ENCODE measurements at regions not wholly inside any gene's neighbourhood (a gene's known extent, or its start where the extent isn't known, plus 50 kb on each side); places are given as distances from the start of the nearest gene placed in this dataset.
"Not testable (repeated sequence)": the region's sequence is repeated elsewhere in the genome, so short reads cannot be mapped to it uniquely, and the experiment has no call there.

GRCh38 chr10:65355141-65355680 is 1570.6 kb upstream of the LRRTM3 start:
- DNase-seq (ENCODE audit: low spot score): no peak

GRCh38 chr10:65358565-65358964 is 1567.3 kb upstream of the LRRTM3 start:
- DNase-seq (ENCODE audit: low spot score): no peak

GRCh38 chr10:65360497-65360896 is 1565.3 kb upstream of the LRRTM3 start:
- DNase-seq (ENCODE audit: low spot score): no peak

GRCh38 chr10:65365878-65366277 is 1560.0 kb upstream of the LRRTM3 start:
- no peak for DNase-seq (ENCODE audit: low spot score)

- DNase-seq (ENCODE audit: low spot score): no peak
Measured at GRCh38 chr10:65367706-65368105, 1558.1 kb upstream of the LRRTM3 start.

GRCh38 chr10:65375528-65375927 is 1550.3 kb upstream of the LRRTM3 start:
- DNase-seq (ENCODE audit: low spot score): no peak

GRCh38 chr10:65377687-65378086 is 1548.1 kb upstream of the LRRTM3 start:
- no peak for DNase-seq (ENCODE audit: low spot score)

GRCh38 chr10:65394502-65395297 is 1531.1 kb upstream of the LRRTM3 start:
- DNase-seq (ENCODE audit: low spot score): peak; percentile 4

- DNase-seq (ENCODE audit: low spot score): no peak
Measured at GRCh38 chr10:65395631-65396030, 1530.2 kb upstream of the LRRTM3 start.

- DNase-seq (ENCODE audit: low spot score): no peak
Measured at GRCh38 chr10:65396997-65397396, 1528.8 kb upstream of the LRRTM3 start.

- no peak for DNase-seq (ENCODE audit: low spot score)
Measured at GRCh38 chr10:65408401-65408800, 1517.4 kb upstream of the LRRTM3 start.

GRCh38 chr10:65413001-65413400 is 1512.8 kb upstream of the LRRTM3 start:
- DNase-seq (ENCODE audit: low spot score): no peak

- no peak for DNase-seq (ENCODE audit: low spot score)
Measured at GRCh38 chr10:65415318-65415717, 1510.5 kb upstream of the LRRTM3 start.

GRCh38 chr10:65416094-65416493 is 1509.7 kb upstream of the LRRTM3 start:
- DNase-seq (ENCODE audit: low spot score): peak; percentile 3

- no peak for DNase-seq (ENCODE audit: low spot score)
Measured at GRCh38 chr10:65419629-65420028, 1506.2 kb upstream of the LRRTM3 start.

GRCh38 chr10:65423043-65423442 is 1502.8 kb upstream of the LRRTM3 start:
- DNase-seq (ENCODE audit: low spot score): no peak

GRCh38 chr10:65429381-65429780 is 1496.5 kb upstream of the LRRTM3 start:
- DNase-seq (ENCODE audit: low spot score): not testable (repeated sequence)

- no peak for DNase-seq (ENCODE audit: low spot score)
Measured at GRCh38 chr10:65430979-65431378, 1494.9 kb upstream of the LRRTM3 start.

- no peak for DNase-seq (ENCODE audit: low spot score)
Measured at GRCh38 chr10:65470986-65471385, 1454.8 kb upstream of the LRRTM3 start.

GRCh38 chr10:65482848-65483247 is 1443.0 kb upstream of the LRRTM3 start:
- no peak for DNase-seq (ENCODE audit: low spot score)

GRCh38 chr10:65491799-65492198 is 1434.0 kb upstream of the LRRTM3 start:
- no peak for DNase-seq (ENCODE audit: low spot score)

GRCh38 chr10:65496541-65496940 is 1429.3 kb upstream of the LRRTM3 start:
- no peak for DNase-seq (ENCODE audit: low spot score)

GRCh38 chr10:65497837-65498236 is 1428.0 kb upstream of the LRRTM3 start:
- no peak for DNase-seq (ENCODE audit: low spot score)

GRCh38 chr10:65500716-65501115 is 1425.1 kb upstream of the LRRTM3 start:
- DNase-seq (ENCODE audit: low spot score): no peak
